ENCODE measurements at regions not wholly inside any gene's neighbourhood (a gene's known extent, or its start where the extent isn't known, plus 50 kb on each side); places are given as distances from the start of the nearest gene placed in this dataset.

GRCh38 chr5:125291447-125291846, 545.0 kb upstream of the ZNF608 start:
- TF ChIP-seq, protein P1, sequence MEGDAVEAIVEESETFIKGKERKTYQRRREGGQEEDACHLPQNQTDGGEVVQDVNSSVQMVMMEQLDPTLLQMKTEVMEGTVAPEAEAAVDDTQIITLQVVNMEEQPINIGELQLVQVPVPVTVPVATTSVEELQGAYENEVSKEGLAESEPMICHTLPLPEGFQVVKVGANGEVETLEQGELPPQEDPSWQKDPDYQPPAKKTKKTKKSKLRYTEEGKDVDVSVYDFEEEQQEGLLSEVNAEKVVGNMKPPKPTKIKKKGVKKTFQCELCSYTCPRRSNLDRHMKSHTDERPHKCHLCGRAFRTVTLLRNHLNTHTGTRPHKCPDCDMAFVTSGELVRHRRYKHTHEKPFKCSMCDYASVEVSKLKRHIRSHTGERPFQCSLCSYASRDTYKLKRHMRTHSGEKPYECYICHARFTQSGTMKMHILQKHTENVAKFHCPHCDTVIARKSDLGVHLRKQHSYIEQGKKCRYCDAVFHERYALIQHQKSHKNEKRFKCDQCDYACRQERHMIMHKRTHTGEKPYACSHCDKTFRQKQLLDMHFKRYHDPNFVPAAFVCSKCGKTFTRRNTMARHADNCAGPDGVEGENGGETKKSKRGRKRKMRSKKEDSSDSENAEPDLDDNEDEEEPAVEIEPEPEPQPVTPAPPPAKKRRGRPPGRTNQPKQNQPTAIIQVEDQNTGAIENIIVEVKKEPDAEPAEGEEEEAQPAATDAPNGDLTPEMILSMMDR (IDR thresholded peaks at IDR 0.05), result no peak
- Histone ChIP-seq H3K27me3 (ENCODE audit: control insufficient read depth in 1 of 2, insufficient read depth in 2 of 2, low read length in 2 of 2) (no peaks in the 10 kb centered on the region), H3K4me3 (ENCODE audit: low read length) (no peak overlapping the region), H3K4me1 (ENCODE audit: insufficient read depth, low read length) (no peaks in the 10 kb centered on the region), H3K36me3 (ENCODE audit: insufficient read depth, low read length) (no peaks in the 10 kb centered on the region), H3K9me3 (ENCODE audit: control insufficient read depth in 1 of 2, insufficient read depth in 1 of 2, low read length in 2 of 2) (no peaks in the 10 kb centered on the region), H3K27ac (ENCODE audit: low read depth in 1 of 2, low read length in 2 of 2) (no peak overlapping the region)
- no peaks in the 10 kb centered on the region for H3K9me3 Mint-ChIP-seq
- H3K4me1 Mint-ChIP-seq (ENCODE audit: low read depth), result no peaks in the 10 kb centered on the region
- CTCF ChIA-PET, result no interaction called here
- no peaks in the 10 kb centered on the region for H3K36me3 Mint-ChIP-seq (ENCODE audit: low read depth)
- no peak for DNase-seq
- H3K27ac Mint-ChIP-seq, result no peak overlapping the region
- POLR2A ChIA-PET, result no interaction called here
- no peak overlapping the region for H3K4me3 Mint-ChIP-seq
- intact Hi-C loops (cut with DNase I, micrococcal nuclease), result no loop called here
- no peak for ATAC-seq (ENCODE audit: poor library complexity)
- H3K27me3 Mint-ChIP-seq, result no peaks in the 10 kb centered on the region

DNA sequence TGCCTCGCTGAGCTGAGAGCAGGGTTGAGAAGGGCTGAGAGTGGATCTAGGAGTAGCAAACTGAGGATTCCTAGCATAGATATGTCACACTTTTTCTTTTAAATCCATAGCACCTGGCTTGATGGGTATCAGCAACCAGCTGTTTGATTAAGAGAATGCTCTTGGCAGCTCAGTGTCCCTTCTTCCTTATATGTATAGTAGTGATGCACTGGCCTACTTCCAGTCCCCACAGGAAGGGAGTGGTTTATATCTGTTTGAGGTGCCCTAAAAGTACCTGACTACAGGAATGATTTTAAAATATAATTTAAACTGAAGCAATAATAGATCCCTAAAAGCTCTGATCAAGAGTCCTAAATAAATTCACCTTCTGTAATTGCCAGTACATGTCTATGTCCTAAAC, 546.8 kb upstream of the ZNF608 start:
- Mint-ChIP-seq H3K27me3 (no peaks in the 10 kb centered on the region), H3K27ac (no peak overlapping the region), H3K36me3 (ENCODE audit: low read depth) (no peaks in the 10 kb centered on the region), H3K9me3 (no peaks in the 10 kb centered on the region), H3K4me1 (ENCODE audit: low read depth) (no peaks in the 10 kb centered on the region), H3K4me3 (no peak overlapping the region)
- Histone ChIP-seq H3K4me3 (ENCODE audit: low read length) (no peak overlapping the region), H3K27ac (ENCODE audit: low read depth in 1 of 2, low read length in 2 of 2) (no peak overlapping the region), H3K9me3 (ENCODE audit: control insufficient read depth in 1 of 2, insufficient read depth in 1 of 2, low read length in 2 of 2) (no peaks in the 10 kb centered on the region), H3K36me3 (ENCODE audit: insufficient read depth, low read length) (no peaks in the 10 kb centered on the region), H3K4me1 (ENCODE audit: insufficient read depth, low read length) (no peaks in the 10 kb centered on the region), H3K27me3 (ENCODE audit: control insufficient read depth in 1 of 2, insufficient read depth in 2 of 2, low read length in 2 of 2) (no peaks in the 10 kb centered on the region)
- ChIA-PET CTCF (interaction anchor here (0.6 kb wide), 1 partner anchor 151 kb away, joined by 4 read pairs; no protein-coding TSS in a partner anchor), POLR2A (no interaction called here)
- DNase-seq (no peak), ATAC-seq (ENCODE audit: poor library complexity) (no peak)
- TF ChIP-seq, protein P1 (IDR thresholded peaks at IDR 0.05), result no peak
- intact Hi-C loops (cut with DNase I, micrococcal nuclease), result no loop called here

GRCh38 chr5:125293726-125294125, 547.3 kb upstream of the ZNF608 start:
- TF ChIP-seq, protein P1 (IDR thresholded peaks at IDR 0.05), result no peak

More at GRCh38 chr5:125293726-125294125, 547.3 kb upstream of the ZNF608 start:
- POLR2A ChIA-PET, result no interaction called here
- Histone ChIP-seq H3K36me3 (ENCODE audit: insufficient read depth, low read length) (no peaks in the 10 kb centered on the region), H3K9me3 (ENCODE audit: control insufficient read depth in 1 of 2, insufficient read depth in 1 of 2, low read length in 2 of 2) (no peaks in the 10 kb centered on the region), H3K4me3 (ENCODE audit: low read length) (no peak overlapping the region), H3K27me3 (ENCODE audit: control insufficient read depth in 1 of 2, insufficient read depth in 2 of 2, low read length in 2 of 2) (no peaks in the 10 kb centered on the region), H3K4me1 (ENCODE audit: insufficient read depth, low read length) (no peaks in the 10 kb centered on the region), H3K27ac (ENCODE audit: low read depth in 1 of 2, low read length in 2 of 2) (no peak overlapping the region)
- no peak for ATAC-seq (ENCODE audit: poor library complexity)
- Mint-ChIP-seq H3K36me3 (ENCODE audit: low read depth) (no peaks in the 10 kb centered on the region), H3K4me1 (ENCODE audit: low read depth) (no peaks in the 10 kb centered on the region), H3K27me3 (no peaks in the 10 kb centered on the region), H3K27ac (no peak overlapping the region), H3K4me3 (no peak overlapping the region), H3K9me3 (no peaks in the 10 kb centered on the region)
- intact Hi-C loops (cut with DNase I, micrococcal nuclease), result no loop called here
- CTCF ChIA-PET, result interaction anchor here (0.6 kb wide), 1 partner anchor 150 kb away, joined by 4 read pairs; no protein-coding TSS in a partner anchor
- no peak for DNase-seq

Measured in CD4-positive, alpha-beta T cell (primary cell).